Adrenal gland (tissue), 9 donors: ENCODE measurements at regions not wholly inside any gene's neighbourhood (a gene's known extent, or its start where the extent isn't known, plus 50 kb on each side); places are given as distances from the start of the nearest gene placed in this dataset.

Experiments
- DNase-seq, 7 donors: peaks; one replicate each; pipeline ENCODE4 v3.0.0-alpha.2; 2019 to 2020
- H3K27ac ChIP-seq, 5 donors: fragments of 200-600 bp; sonication (generic) in 4 of 5; 1 replicate in 3 of 5; 2 replicates in 2 of 5; pipeline versions ENCODE4 v1.5.1 to v1.8.0; 2016 to 2020; ENCODE audit warnings: mild to moderate bottlenecking in 1 of 5
- H3K27me3 ChIP-seq: fragments of 200-600 bp; 2 replicates; pipeline ENCODE4 v1.8.0; 2021
- H3K36me3 ChIP-seq, 2 donors: fragments of 200-600 bp; replicated peaks in 1 of 2; 1 replicate in 1 of 2; 2 replicates in 1 of 2; pipeline versions ENCODE4 v1.5.1 to v1.8.0; 2018 to 2022
- H3K4me1 ChIP-seq, 2 donors: fragments of 200-600 bp; replicated peaks in 1 of 2; 1 replicate in 1 of 2; 2 replicates in 1 of 2; pipeline versions ENCODE4 v1.5.1 to v1.8.0; 2018 to 2021
- H3K4me3 ChIP-seq, 4 donors: fragments of 200-600 bp; sonication (generic) in 3 of 4; one replicate each; pipeline ENCODE4 v1.5.1; 2016 to 2018
- H3K9me3 ChIP-seq, 3 donors: fragments of 200-600 bp; sonication (generic) in 1 of 3; replicated peaks in 1 of 3; 1 replicate in 2 of 3; 2 replicates in 1 of 3; pipeline versions ENCODE4 v1.5.1 to v1.8.0; 2016 to 2021
- CTCF ChIP-seq, 6 experiments: fragments of 450-650 bp in 4 of 6; fragments of 200-600 bp in 2 of 6; sonication (generic) in 1 of 6; IDR thresholded peaks; 1 replicate in 5 of 6; 2 replicates in 1 of 6; pipeline versions ENCODE4 v1.5.1 to v1.8.0; 2016 to 2021; ENCODE audit warnings: antibody characterized with exemption in 6 of 6, mild to moderate bottlenecking in 2 of 6, moderate library complexity in 1 of 6
- POLR2A ChIP-seq, 2 donors: fragments of 450-650 bp; IDR thresholded peaks; one replicate each; pipeline ENCODE4 v1.6.1; 2017; ENCODE audit warnings: antibody characterized with exemption in 2 of 2, mild to moderate bottlenecking in 2 of 2, moderate library complexity in 1 of 2
- WGBS, 4 donors: extraction: QIAGEN DNeasy Blood & Tissue Kit in 2 of 4; methylation state at CpG; one replicate each; pipeline versions ENCODE4 v1.1.5 to v1.1.7; 2013 to 2017; 5-methylcytosine and 5-hydroxymethylcytosine counted together
- intact Hi-C, 2 donors: fragments of 100-400 bp; cut with DNase I; formaldehyde crosslinking; loops; one replicate each; pipeline versions ENCODE4 v1.14.1 to v1.15.0; 2022 to 2023
- donor health status: healthy with polysubstance abuse.
- donor health status: Bipolar disorder and iron deficiency.
- donor health status: DM: yes; HTN: yes; CAD: no.
- donor health status: DM: no; HTN: no; CAD: no.
- donor health status: DM: no; HTN: no; CAD: no.

- intact Hi-C loops, result no loop called here
- H3K4me1 ChIP-seq, result peaks cover 0 to 5% of the 10 kb centered on the region in 2 donors
- 74 to 98% (median 89%) methylated on average over 3 of the region's 3 CpGs for WGBS, 4 donors
Measured at GRCh38 chr10:62690703-62691102, 113.8 kb upstream of the ADO start.

GRCh38 chr10:62691336-62691735 is 113.2 kb upstream of the ADO start:
- Histone ChIP-seq H3K36me3 (no peaks in the 10 kb centered on the region), H3K27ac (no peak overlapping the region), H3K9me3 (no peaks in the 10 kb centered on the region), H3K4me3 (no peak overlapping the region), H3K27me3 (no peaks in the 10 kb centered on the region), H3K4me1 (peaks cover 0 to 5% of the 10 kb centered on the region in 2 donors)
- WGBS, 4 donors, result 51 to 59% (median 58%) methylated on average over 4 of the region's 4 CpGs
- no peak for TF ChIP-seq CTCF (IDR thresholded peaks at IDR 0.05)
- TF ChIP-seq POLR2A (IDR thresholded peaks at IDR 0.05), result no peak
- intact Hi-C loops, result no loop called here
- no peak for DNase-seq

More at GRCh38 chr10:62690703-62691102, 113.8 kb upstream of the ADO start:
- no peaks in the 10 kb centered on the region for H3K36me3 ChIP-seq
- H3K4me3 ChIP-seq, result no peak overlapping the region
- H3K27me3 ChIP-seq, result no peaks in the 10 kb centered on the region
- DNase-seq, result no peak
- no peak overlapping the region for H3K27ac ChIP-seq
- H3K9me3 ChIP-seq, result no peaks in the 10 kb centered on the region
- no peak for TF ChIP-seq POLR2A (IDR thresholded peaks at IDR 0.05)

GRCh38 chr10:62692085-62692484 is 112.4 kb upstream of the ADO start:
- intact Hi-C loops, result no loop called here
- 60 to 64% (median 62%) methylated on average over 5 of the region's 5 CpGs for WGBS, 4 donors
- H3K4me3 ChIP-seq, result no peak overlapping the region
- TF ChIP-seq POLR2A (IDR thresholded peaks at IDR 0.05), result no peak
- no peak for TF ChIP-seq CTCF (IDR thresholded peaks at IDR 0.05)
- peaks cover 0 to 5% of the 10 kb centered on the region in 2 donors for H3K4me1 ChIP-seq
- H3K9me3 ChIP-seq, result no peaks in the 10 kb centered on the region
- no peak overlapping the region for H3K27ac ChIP-seq
- H3K27me3 ChIP-seq, result no peaks in the 10 kb centered on the region
- no peak for DNase-seq
- H3K36me3 ChIP-seq, result no peaks in the 10 kb centered on the region

- H3K4me3 ChIP-seq, result no peak overlapping the region
- TF ChIP-seq CTCF (IDR thresholded peaks at IDR 0.05) (no peak), POLR2A (IDR thresholded peaks at IDR 0.05) (no peak)
- WGBS, 4 donors, result 66 to 85% (median 81%) methylated on average over 2 of the region's 2 CpGs
- DNase-seq, result no peak
- H3K9me3 ChIP-seq, result no peaks in the 10 kb centered on the region
- intact Hi-C loops, result no loop called here
- no peaks in the 10 kb centered on the region for H3K36me3 ChIP-seq
- no peaks in the 10 kb centered on the region for H3K27me3 ChIP-seq
- H3K4me1 ChIP-seq, result peaks cover 0 to 5% of the 10 kb centered on the region in 2 donors
- H3K27ac ChIP-seq, result no peak overlapping the region
Measured at GRCh38 chr10:62693306-62693705, 111.2 kb upstream of the ADO start.

GRCh38 chr10:62694537-62695126 is 109.9 kb upstream of the ADO start:
- peaks cover 0 to 9% (median 0%) of the 10 kb centered on the region in 3 donors for H3K9me3 ChIP-seq

More at GRCh38 chr10:62694537-62695126, 109.9 kb upstream of the ADO start:
- no peaks in the 10 kb centered on the region for H3K27me3 ChIP-seq
- peaks cover 0 to 5% of the 10 kb centered on the region in 2 donors for H3K4me1 ChIP-seq
- 60 to 77% (median 61%) methylated on average over 3 of the region's 3 CpGs for WGBS, 4 donors
- DNase-seq, result no peak
- no peak overlapping the region for H3K27ac ChIP-seq
- TF ChIP-seq CTCF (IDR thresholded peaks at IDR 0.05) (no peak), POLR2A (IDR thresholded peaks at IDR 0.05) (no peak)
- intact Hi-C loops, result no loop called here
- no peaks in the 10 kb centered on the region for H3K36me3 ChIP-seq
- H3K4me3 ChIP-seq, result no peak overlapping the region
